HCT116 (cell line): ENCODE measurements at regions not wholly inside any gene's neighbourhood (a gene's known extent, or its start where the extent isn't known, plus 50 kb on each side); places are given as distances from the start of the nearest gene placed in this dataset.

Source experiments
- ATAC-seq: fragments of 200-7000 bp; cut with Tn5 transposase; 2 replicates; pipeline ENCODE4 v1.9.1; 2020; ENCODE audit warnings: mild to moderate bottlenecking, moderate library complexity
- BruUV-seq: library from RNA; stranded (reverse); fragments of 400-500 nt; replicated peaks from 2 replicates; lab custom pipeline; 2021; lab: Mats Ljungman, UMichigan
- CTCF ChIA-PET: fragments of 300-600 bp; sonication (Branson Sonifier 250); formaldehyde crosslinking; loops from one replicate; lab custom pipeline; 2021; ENCODE audit warnings: antibody characterized with exemption; lab: Charles Lee
- POLR2A ChIA-PET: fragments of 300-600, 350-600 bp; sonication (Branson Sonifier 250); formaldehyde crosslinking; loops from one replicate; lab custom pipeline; 2021; ENCODE audit warnings: antibody characterized with exemption; lab: Charles Lee
- RAD21 ChIA-PET, 2 experiments: fragments of 300-600 bp; sonication (Branson Sonifier 250); formaldehyde crosslinking; loops; one replicate each; lab custom pipeline; 2023; ENCODE audit warnings: low total read pairs in 2 of 2; ENCODE audit not compliant: uncharacterized antibody in 2 of 2, unreplicated experiment in 2 of 2, low non-redundant PET in 1 of 2; lab: Charles Lee
- DNase-seq: peaks from one replicate; pipeline ENCODE4 v3.0.0-alpha.2; 2010; ENCODE audit warnings: low read depth, low spot score
- H2AFZ ChIP-seq: fragments of 200-600 bp; shearing (Covaris generic), sonication (generic); 2 replicates; pipeline ENCODE4 v1.6.1; 2017; ENCODE audit warnings: low read depth, mixed run types, mixed read lengths, antibody characterized with exemption, low read length; ENCODE audit not compliant: poor library complexity, severe bottlenecking
- H3K27ac ChIP-seq: 2 replicates; pipeline ENCODE4 v1.5.1; 2012; ENCODE audit warnings: low read depth, low read length
- H3K27me3 ChIP-seq: fragments of 200-600 bp; sonication (generic); 2 replicates; pipeline ENCODE4 v1.6.1; 2016; ENCODE audit warnings: mixed run types, low read length, mixed read lengths; ENCODE audit not compliant: insufficient read depth
- H3K36me3 ChIP-seq, 2 experiments: fragments of 200-500 bp in 1 of 2; fragments of 200-600 bp in 1 of 2; sonication (Bioruptor generic) in 1 of 2; sonication (generic) in 1 of 2; 2 replicates each; pipeline versions ENCODE4 v1.5.1 to v1.6.1; 2014 to 2016; ENCODE audit warnings: low read length in 2 of 2, inconsistent platforms in 1 of 2, mixed read lengths in 1 of 2, mixed run types in 1 of 2; ENCODE audit not compliant: insufficient read depth in 2 of 2, control insufficient read depth in 1 of 2
- H3K4me1 ChIP-seq, 2 experiments: fragments of 200-600 bp in 1 of 2; sonication (generic) in 1 of 2; 2 replicates each; pipeline versions ENCODE4 v1.5.1 to v1.6.1; 2012 to 2017; ENCODE audit warnings: low read length in 2 of 2, inconsistent platforms in 1 of 2, mild to moderate bottlenecking in 1 of 2, mixed read lengths in 1 of 2, mixed run types in 1 of 2, moderate library complexity in 1 of 2; ENCODE audit not compliant: insufficient read depth in 2 of 2, control insufficient read depth in 1 of 2
- H3K4me2 ChIP-seq: fragments of 200-600 bp; sonication (generic); 2 replicates; pipeline ENCODE4 v1.6.1; 2017; ENCODE audit warnings: mixed run types, low read length, mixed read lengths
- H3K4me3 ChIP-seq, 2 experiments: fragments of 200-600 bp in 1 of 2; sonication (generic) in 1 of 2; replicated peaks in 1 of 2; 2 replicates each; pipeline ENCODE4 v1.5.1; 2011 to 2016; ENCODE audit warnings: low read length in 2 of 2, control low read depth in 1 of 2, low read depth in 1 of 2, mild to moderate bottlenecking in 1 of 2, mixed read lengths in 1 of 2, mixed run types in 1 of 2
- H3K79me2 ChIP-seq: fragments of 200-600 bp; sonication (generic); 2 replicates; pipeline ENCODE4 v1.6.1; 2017; ENCODE audit warnings: mild to moderate bottlenecking, mixed run types, low read length, moderate library complexity, mixed read lengths; ENCODE audit not compliant: insufficient read depth
- H3K9ac ChIP-seq: fragments of 200-600 bp; sonication (generic); 2 replicates; pipeline ENCODE4 v1.6.1; 2016; ENCODE audit warnings: low read length, mixed read lengths
- H3K9me2 ChIP-seq: fragments of 200-600 bp; sonication (generic), shearing (Covaris generic); 2 replicates; pipeline ENCODE4 v1.6.1; 2017; ENCODE audit warnings: mixed run types, mild to moderate bottlenecking, moderate library complexity; ENCODE audit not compliant: insufficient read depth
- H3K9me3 ChIP-seq, 2 experiments: fragments of 200-500 bp in 1 of 2; fragments of 200-600 bp in 1 of 2; sonication (Bioruptor generic) in 1 of 2; sonication (generic) in 1 of 2; 2 replicates each; pipeline ENCODE4 v1.6.1; 2014 to 2017; ENCODE audit warnings: low read length in 2 of 2, mixed read lengths in 2 of 2, inconsistent platforms in 1 of 2, low read depth in 1 of 2, mild to moderate bottlenecking in 1 of 2, mixed run types in 1 of 2, moderate library complexity in 1 of 2; ENCODE audit not compliant: control insufficient read depth in 1 of 2, insufficient read depth in 1 of 2
- H4K20me1 ChIP-seq: fragments of 200-600 bp; sonication (generic), shearing (Covaris generic); 2 replicates; pipeline ENCODE4 v1.6.1; 2017; ENCODE audit warnings: mixed run types, mild to moderate bottlenecking, moderate library complexity; ENCODE audit not compliant: insufficient read depth
- ATF3 ChIP-seq: IDR thresholded peaks from 2 replicates; pipeline ENCODE4 v1.6.1; 2012
- CBX3 ChIP-seq: IDR thresholded peaks from 2 replicates; pipeline ENCODE4 v1.6.1; 2012; ENCODE audit warnings: low read depth
- CEBPB ChIP-seq: IDR thresholded peaks from 2 replicates; pipeline ENCODE4 v1.6.1; 2012; ENCODE audit warnings: low read depth
- EGR1 ChIP-seq: IDR thresholded peaks from 2 replicates; pipeline ENCODE4 v1.6.1; 2012; ENCODE audit warnings: low read depth
- ELF1 ChIP-seq: IDR thresholded peaks from 2 replicates; pipeline ENCODE4 v1.6.1; 2012; ENCODE audit warnings: low read depth, borderline replicate concordance
- EZH2phosphoT487 ChIP-seq: fragments of 200-600 bp; IDR thresholded peaks from 2 replicates; pipeline ENCODE4 v1.6.1; 2018; ENCODE audit warnings: antibody characterized with exemption, borderline replicate concordance
- FOSL1 ChIP-seq: IDR thresholded peaks from 2 replicates; pipeline ENCODE4 v1.6.1; 2012; ENCODE audit warnings: low read depth
- JUND ChIP-seq: IDR thresholded peaks from 2 replicates; pipeline ENCODE4 v1.6.1; 2012
- POLR2A ChIP-seq: IDR thresholded peaks from 2 replicates; pipeline ENCODE4 v1.7.0; 2011; ENCODE audit warnings: borderline replicate concordance; ENCODE audit not compliant: insufficient read depth, insufficient read length; ENCODE audit errors: extremely low read depth
- POLR2AphosphoS5 ChIP-seq: IDR thresholded peaks from 2 replicates; pipeline ENCODE4 v1.6.1; 2011; ENCODE audit warnings: mild to moderate bottlenecking, low read depth, low read length, moderate library complexity
- RAD21 ChIP-seq: IDR thresholded peaks from 2 replicates; pipeline ENCODE4 v1.6.1; 2012; ENCODE audit warnings: low read depth, mild to moderate bottlenecking
- SIN3A ChIP-seq: IDR thresholded peaks from 2 replicates; pipeline ENCODE4 v1.6.1; 2012; ENCODE audit warnings: low read depth
- SRF ChIP-seq: IDR thresholded peaks from 2 replicates; pipeline ENCODE4 v1.6.1; 2012; ENCODE audit warnings: low read depth
- ZBTB33 ChIP-seq: IDR thresholded peaks from 2 replicates; pipeline ENCODE4 v1.6.1; 2011; ENCODE audit warnings: mild to moderate bottlenecking, low read length, moderate library complexity; ENCODE audit not compliant: insufficient replicate concordance; ENCODE audit errors: extremely low read depth
- ZFX ChIP-seq: fragments of 450-650 bp; IDR thresholded peaks from 2 replicates; pipeline ENCODE4 v1.6.1; 2017
- ZNF274 ChIP-seq: fragments of 200-500 bp; sonication (Bioruptor generic); IDR thresholded peaks from 2 replicates; pipeline ENCODE4 v1.6.1; 2014; ENCODE audit warnings: mild to moderate bottlenecking, low read depth, low read length, inconsistent platforms
- intact Hi-C: fragments of 100-400 bp; cut with micrococcal nuclease; formaldehyde crosslinking; loops from 2 replicates; pipeline ENCODE4 v1.10.0; 2022
- TF ChIP-seq, protein P1 (sequence below): IDR thresholded peaks from 2 replicates; pipeline ENCODE4 v1.6.1; 2012; ENCODE audit warnings: low read depth

- RAD21 ChIA-PET: no interaction called here
- Histone ChIP-seq H3K9ac (no peak overlapping the region), H3K27me3 (peaks cover 19% of the 10 kb centered on the region), H3K4me2 (no peak overlapping the region), H3K79me2 (no peaks in the 10 kb centered on the region), H2AFZ (no peak overlapping the region), H3K9me3 (no peaks in the 10 kb centered on the region)
- no peak for TF ChIP-seq SRF
- TF ChIP-seq, protein P1, sequence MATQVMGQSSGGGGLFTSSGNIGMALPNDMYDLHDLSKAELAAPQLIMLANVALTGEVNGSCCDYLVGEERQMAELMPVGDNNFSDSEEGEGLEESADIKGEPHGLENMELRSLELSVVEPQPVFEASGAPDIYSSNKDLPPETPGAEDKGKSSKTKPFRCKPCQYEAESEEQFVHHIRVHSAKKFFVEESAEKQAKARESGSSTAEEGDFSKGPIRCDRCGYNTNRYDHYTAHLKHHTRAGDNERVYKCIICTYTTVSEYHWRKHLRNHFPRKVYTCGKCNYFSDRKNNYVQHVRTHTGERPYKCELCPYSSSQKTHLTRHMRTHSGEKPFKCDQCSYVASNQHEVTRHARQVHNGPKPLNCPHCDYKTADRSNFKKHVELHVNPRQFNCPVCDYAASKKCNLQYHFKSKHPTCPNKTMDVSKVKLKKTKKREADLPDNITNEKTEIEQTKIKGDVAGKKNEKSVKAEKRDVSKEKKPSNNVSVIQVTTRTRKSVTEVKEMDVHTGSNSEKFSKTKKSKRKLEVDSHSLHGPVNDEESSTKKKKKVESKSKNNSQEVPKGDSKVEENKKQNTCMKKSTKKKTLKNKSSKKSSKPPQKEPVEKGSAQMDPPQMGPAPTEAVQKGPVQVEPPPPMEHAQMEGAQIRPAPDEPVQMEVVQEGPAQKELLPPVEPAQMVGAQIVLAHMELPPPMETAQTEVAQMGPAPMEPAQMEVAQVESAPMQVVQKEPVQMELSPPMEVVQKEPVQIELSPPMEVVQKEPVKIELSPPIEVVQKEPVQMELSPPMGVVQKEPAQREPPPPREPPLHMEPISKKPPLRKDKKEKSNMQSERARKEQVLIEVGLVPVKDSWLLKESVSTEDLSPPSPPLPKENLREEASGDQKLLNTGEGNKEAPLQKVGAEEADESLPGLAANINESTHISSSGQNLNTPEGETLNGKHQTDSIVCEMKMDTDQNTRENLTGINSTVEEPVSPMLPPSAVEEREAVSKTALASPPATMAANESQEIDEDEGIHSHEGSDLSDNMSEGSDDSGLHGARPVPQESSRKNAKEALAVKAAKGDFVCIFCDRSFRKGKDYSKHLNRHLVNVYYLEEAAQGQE: peak; percentile 77
- TF ChIP-seq, all 23 proteins: peak for 1
- Histone ChIP-seq H3K36me3 (no peaks in the 10 kb centered on the region), H3K9me2 (no peaks in the 10 kb centered on the region), H3K27ac (no peak overlapping the region), H4K20me1 (no peaks in the 10 kb centered on the region), H3K4me3 (no peak overlapping the region), H3K4me1 (peaks cover 12 to 19% of the 10 kb centered on the region in 2 experiments)
- intact Hi-C loops: no loop called here
- no TSS peak for BruUV-seq
- no peak for DNase-seq
- CTCF ChIA-PET: no interaction called here
- ATAC-seq: no peak
- POLR2A ChIA-PET: no interaction called here
These were observed 72.3 kb upstream of the LEP start for GRCh38 chr7:128168667-128169210.

DNA sequence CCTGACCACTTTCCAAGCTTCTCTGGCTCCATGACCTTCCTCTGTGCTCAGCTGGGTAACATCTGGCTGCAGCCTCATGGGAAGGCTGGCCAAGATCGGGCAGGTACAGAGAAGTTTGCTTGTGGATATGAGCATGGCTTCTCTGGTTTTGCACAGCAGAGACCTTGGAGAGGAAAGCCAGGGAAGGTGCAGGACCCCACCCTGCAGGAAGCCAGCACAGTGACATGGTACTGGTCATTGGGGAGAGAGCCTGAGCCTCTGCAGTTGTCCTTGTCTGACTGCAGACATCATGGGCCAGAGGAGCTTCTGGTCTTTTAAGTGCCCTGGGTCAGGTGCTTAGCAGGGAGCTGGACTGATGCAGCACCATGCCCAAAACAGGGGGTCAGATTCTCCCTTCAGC, 70.6 kb upstream of the LEP start:
- Histone ChIP-seq H3K4me2 (no peak overlapping the region), H3K27ac (no peak overlapping the region), H4K20me1 (no peaks in the 10 kb centered on the region), H3K36me3 (no peaks in the 10 kb centered on the region), H2AFZ (no peak overlapping the region), H3K9me3 (no peaks in the 10 kb centered on the region), H3K27me3 (peaks cover 19% of the 10 kb centered on the region), H3K79me2 (no peaks in the 10 kb centered on the region), H3K4me1 (peaks cover 0 to 1% of the 10 kb centered on the region in 2 experiments; a peak in 1 of 4 replicates), H3K4me3 (no peak overlapping the region), H3K9ac (no peak overlapping the region), H3K9me2 (no peaks in the 10 kb centered on the region)
- ATAC-seq (no peak), DNase-seq (no peak)
- no TSS peak for BruUV-seq
- RAD21 ChIA-PET: interaction anchor here in 1 of 2 experiments (0.5 kb wide), 1 partner anchor 433 kb away, joined by 3 read pairs; no protein-coding TSS in a partner anchor
- CTCF ChIA-PET: no interaction called here
- intact Hi-C loops: no loop called here
- POLR2A ChIA-PET: no interaction called here
- TF ChIP-seq CBX3 (no peak), ZNF274 (no peak), ZFX (no peak), EGR1 (no peak), FOSL1 (no peak), ATF3 (no peak), ZBTB33 (no peak), CEBPB (no peak), POLR2A (no peak), RAD21 (no peak), ELF1 (no peak), SIN3A (no peak), JUND (no peak), POLR2AphosphoS5 (no peak), EZH2phosphoT487 (no peak)
